Progenitor cell of endocrine pancreas (in vitro differentiated cells): ENCODE measurements at regions not wholly inside any gene's neighbourhood (a gene's known extent, or its start where the extent isn't known, plus 50 kb on each side); places are given as distances from the start of the nearest gene placed in this dataset.

Experiments
- DNase-seq: peaks from one replicate; pipeline ENCODE4 v3.0.0; 2021; ENCODE audit warnings: low spot score; ENCODE audit not compliant: unreplicated experiment
- H3K27ac Mint-ChIP-seq: 2 replicates; pipeline ENCODE4 v1.8.0; 2021; ENCODE audit warnings: mild to moderate bottlenecking, moderate library complexity, mixed read lengths
- H3K27me3 Mint-ChIP-seq: 2 replicates; pipeline ENCODE4 v1.8.0; 2021; ENCODE audit warnings: mixed read lengths
- H3K36me3 Mint-ChIP-seq: 2 replicates; pipeline ENCODE4 v1.8.0; 2022; ENCODE audit warnings: mixed read lengths; ENCODE audit not compliant: insufficient read depth
- H3K4me1 Mint-ChIP-seq: 2 replicates; pipeline ENCODE4 v1.8.0; 2021; ENCODE audit warnings: low read depth, mixed read lengths
- H3K4me3 Mint-ChIP-seq: 2 replicates; pipeline ENCODE4 v1.8.0; 2021; ENCODE audit warnings: low read depth, mild to moderate bottlenecking, moderate library complexity, mixed read lengths
- H3K9me3 Mint-ChIP-seq: 2 replicates; pipeline ENCODE4 v1.8.0; 2021; ENCODE audit warnings: low read depth, mixed read lengths
- CTCF ChIP-seq: fragments of 200-600 bp; sonication (generic); IDR thresholded peaks from one replicate; pipeline ENCODE4 v1.5.0; 2021; ENCODE audit warnings: antibody characterized with exemption, mild to moderate bottlenecking; ENCODE audit not compliant: unreplicated experiment

GRCh38 chr14:85425507-85425906 is 104.4 kb upstream of the FLRT2 start:
- Mint-ChIP-seq H3K36me3 (peaks cover 3% of the 10 kb centered on the region), H3K4me3 (no peak overlapping the region), H3K27ac (no peak overlapping the region), H3K9me3 (peaks cover 8% of the 10 kb centered on the region), H3K4me1 (peaks cover 7% of the 10 kb centered on the region), H3K27me3 (no peaks in the 10 kb centered on the region)
- no peak for DNase-seq
- TF ChIP-seq CTCF: peak; percentile 29

- no peak for TF ChIP-seq CTCF
- H3K4me3 Mint-ChIP-seq: no peak overlapping the region
- DNase-seq: no peak
- H3K27ac Mint-ChIP-seq: no peak overlapping the region
- H3K36me3 Mint-ChIP-seq: peaks cover 3% of the 10 kb centered on the region
- H3K4me1 Mint-ChIP-seq: peaks cover 7% of the 10 kb centered on the region
- peaks cover 8% of the 10 kb centered on the region for H3K9me3 Mint-ChIP-seq
- no peaks in the 10 kb centered on the region for H3K27me3 Mint-ChIP-seq
These were observed 103.6 kb upstream of the FLRT2 start for GRCh38 chr14:85426068-85426935.

GRCh38 chr14:85428926-85429325 is 101.0 kb upstream of the FLRT2 start:
- Mint-ChIP-seq H3K36me3 (peaks cover 3% of the 10 kb centered on the region), H3K4me3 (no peak overlapping the region), H3K27me3 (no peaks in the 10 kb centered on the region), H3K9me3 (peaks cover 8% of the 10 kb centered on the region), H3K27ac (no peak overlapping the region), H3K4me1 (peaks cover 7% of the 10 kb centered on the region)
- TF ChIP-seq CTCF: no peak
- no peak for DNase-seq

- DNase-seq: no peak
- Mint-ChIP-seq H3K9me3 (peaks cover 11% of the 10 kb centered on the region), H3K4me1 (peaks cover 9% of the 10 kb centered on the region), H3K4me3 (no peak overlapping the region), H3K36me3 (peaks cover 4% of the 10 kb centered on the region), H3K27me3 (no peaks in the 10 kb centered on the region), H3K27ac (no peak overlapping the region)
- TF ChIP-seq CTCF: no peak
These were observed 92.8 kb upstream of the FLRT2 start for GRCh38 chr14:85437148-85437547.

GRCh38 chr14:85438001-85438400 is 91.9 kb upstream of the FLRT2 start:
- TF ChIP-seq CTCF: no peak
- Mint-ChIP-seq H3K4me3 (no peak overlapping the region), H3K9me3 (peaks cover 11% of the 10 kb centered on the region), H3K27ac (peak overlapping the region; percentile 56), H3K27me3 (no peaks in the 10 kb centered on the region), H3K36me3 (peaks cover 4% of the 10 kb centered on the region), H3K4me1 (peaks cover 9% of the 10 kb centered on the region)
- no peak for DNase-seq
